ENCODE measurements at regions not wholly inside any gene's neighbourhood (a gene's known extent, or its start where the extent isn't known, plus 50 kb on each side); places are given as distances from the start of the nearest gene placed in this dataset.

- no peak overlapping the region for H3K9ac ChIP-seq (ENCODE audit: low read length)
- H2BK15ac ChIP-seq (ENCODE audit: low read depth, poor library complexity, severe bottlenecking) = no peak overlapping the region
- H2AK5ac ChIP-seq (ENCODE audit: low read length, severe bottlenecking) = no peak overlapping the region
- H3K4me3 ChIP-seq (ENCODE audit: insufficient read depth in 1 of 2, low read depth in 1 of 2, low read length in 2 of 2) = no peak overlapping the region
- H3K14ac ChIP-seq (ENCODE audit: low read length in 2 of 2) = no peak overlapping the region
- no peak overlapping the region for H2BK12ac ChIP-seq (ENCODE audit: low read length in 2 of 2)
- no peak overlapping the region for H3K27ac ChIP-seq (ENCODE audit: low read length, poor library complexity, severe bottlenecking)
- H3K9me3 ChIP-seq (ENCODE audit: control insufficient read depth, low read length) = peaks cover 3% of the 10 kb centered on the region
- no peak overlapping the region for H3K4me2 ChIP-seq (ENCODE audit: low read length, poor library complexity, severe bottlenecking)
- no peak overlapping the region for H2BK5ac ChIP-seq (ENCODE audit: low read depth, low read length, poor library complexity, severe bottlenecking)
- no peak overlapping the region for H2AFZ ChIP-seq (ENCODE audit: low read depth, low read length)
- no peaks in the 10 kb centered on the region for H3K79me1 ChIP-seq (replicated peaks; ENCODE audit: low read length, poor library complexity, severe bottlenecking)
- H3K18ac ChIP-seq (ENCODE audit: low read depth in 1 of 2, low read length in 2 of 2) = no peak overlapping the region
- H4K91ac ChIP-seq (ENCODE audit: low read length) = no peak overlapping the region
- peaks cover 74 to 98% of the 10 kb centered on the region in 2 experiments for H3K27me3 ChIP-seq (ENCODE audit: control insufficient read depth in 1 of 2, insufficient read depth in 1 of 2, low read length in 2 of 2)
- no peak overlapping the region for H3K4ac ChIP-seq (ENCODE audit: low read depth in 1 of 2, low read length in 2 of 2)
- no peaks in the 10 kb centered on the region for H3K4me1 ChIP-seq (ENCODE audit: control insufficient read depth, insufficient read depth, low read depth, low read length)
- no peak overlapping the region for H2BK120ac ChIP-seq (ENCODE audit: low read depth, low read length)
- no peaks in the 10 kb centered on the region for H3K36me3 ChIP-seq (ENCODE audit: control insufficient read depth in 1 of 2, insufficient read depth in 2 of 2, low read depth in 1 of 2, low read length in 2 of 2)
- no peak for DNase-seq
- no peak overlapping the region for H3K23ac ChIP-seq (ENCODE audit: low read length in 2 of 2)
- no peak overlapping the region for H4K8ac ChIP-seq (ENCODE audit: low read length)
These were observed 59.6 kb upstream of the SIX3 start for GRCh38 chr2:44881856-44882255.

GRCh38 chr2:44883356-44883755, 58.1 kb upstream of the SIX3 start:
- H3K4me3 ChIP-seq (ENCODE audit: insufficient read depth in 1 of 2, low read depth in 1 of 2, low read length in 2 of 2) = no peak overlapping the region
- H3K79me1 ChIP-seq (replicated peaks; ENCODE audit: low read length, poor library complexity, severe bottlenecking) = no peaks in the 10 kb centered on the region
- no peak overlapping the region for H3K23ac ChIP-seq (ENCODE audit: low read length in 2 of 2)
- H2BK5ac ChIP-seq (ENCODE audit: low read depth, low read length, poor library complexity, severe bottlenecking) = no peak overlapping the region
- H3K4me2 ChIP-seq (ENCODE audit: low read length, poor library complexity, severe bottlenecking) = no peak overlapping the region
- 88% methylated on average over 4 of the region's 4 CpGs for WGBS
- H3K36me3 ChIP-seq (ENCODE audit: control insufficient read depth in 1 of 2, insufficient read depth in 2 of 2, low read depth in 1 of 2, low read length in 2 of 2) = no peaks in the 10 kb centered on the region
- no peak overlapping the region for H2BK15ac ChIP-seq (ENCODE audit: low read depth, poor library complexity, severe bottlenecking)
- DNase-seq = no peak
- H2AFZ ChIP-seq (ENCODE audit: low read depth, low read length) = no peak overlapping the region
- H3K4ac ChIP-seq (ENCODE audit: low read depth in 1 of 2, low read length in 2 of 2) = no peak overlapping the region
- no peaks in the 10 kb centered on the region for H3K4me1 ChIP-seq (ENCODE audit: control insufficient read depth, insufficient read depth, low read depth, low read length)
- H3K27ac ChIP-seq (ENCODE audit: low read length, poor library complexity, severe bottlenecking) = no peak overlapping the region
- no peak overlapping the region for H2BK120ac ChIP-seq (ENCODE audit: low read depth, low read length)
- no peak overlapping the region for H3K9ac ChIP-seq (ENCODE audit: low read length)
- no peak overlapping the region for H2BK12ac ChIP-seq (ENCODE audit: low read length in 2 of 2)
- peaks cover 81 to 91% of the 10 kb centered on the region in 2 experiments for H3K27me3 ChIP-seq (ENCODE audit: control insufficient read depth in 1 of 2, insufficient read depth in 1 of 2, low read length in 2 of 2)
- no peak overlapping the region for H4K8ac ChIP-seq (ENCODE audit: low read length)
- no peak overlapping the region for H3K18ac ChIP-seq (ENCODE audit: low read depth in 1 of 2, low read length in 2 of 2)
- no peak overlapping the region for H3K14ac ChIP-seq (ENCODE audit: low read length in 2 of 2)
- H4K91ac ChIP-seq (ENCODE audit: low read length) = no peak overlapping the region
- no peak overlapping the region for H2AK5ac ChIP-seq (ENCODE audit: low read length, severe bottlenecking)
- H3K9me3 ChIP-seq (ENCODE audit: control insufficient read depth, low read length) = peaks cover 3% of the 10 kb centered on the region

- Histone ChIP-seq H2BK12ac (ENCODE audit: low read length in 2 of 2) (no peak overlapping the region), H2AK5ac (ENCODE audit: low read length, severe bottlenecking) (no peak overlapping the region), H3K4me3 (ENCODE audit: insufficient read depth in 1 of 2, low read depth in 1 of 2, low read length in 2 of 2) (no peak overlapping the region), H3K9me3 (ENCODE audit: control insufficient read depth, low read length) (peaks cover 3% of the 10 kb centered on the region), H4K8ac (ENCODE audit: low read length) (no peak overlapping the region), H2BK15ac (ENCODE audit: low read depth, poor library complexity, severe bottlenecking) (no peak overlapping the region), H3K4ac (ENCODE audit: low read depth in 1 of 2, low read length in 2 of 2) (no peak overlapping the region), H3K27ac (ENCODE audit: low read length, poor library complexity, severe bottlenecking) (no peak overlapping the region), H3K79me1 (replicated peaks; ENCODE audit: low read length, poor library complexity, severe bottlenecking) (no peaks in the 10 kb centered on the region), H2BK5ac (ENCODE audit: low read depth, low read length, poor library complexity, severe bottlenecking) (no peak overlapping the region), H3K27me3 (ENCODE audit: control insufficient read depth in 1 of 2, insufficient read depth in 1 of 2, low read length in 2 of 2) (peaks cover 78 to 87% of the 10 kb centered on the region in 2 experiments), H3K23ac (ENCODE audit: low read length in 2 of 2) (no peak overlapping the region), H3K36me3 (ENCODE audit: control insufficient read depth in 1 of 2, insufficient read depth in 2 of 2, low read depth in 1 of 2, low read length in 2 of 2) (no peaks in the 10 kb centered on the region), H4K91ac (ENCODE audit: low read length) (no peak overlapping the region), H3K4me1 (ENCODE audit: control insufficient read depth, insufficient read depth, low read depth, low read length) (no peaks in the 10 kb centered on the region), H2BK120ac (ENCODE audit: low read depth, low read length) (no peak overlapping the region), H3K18ac (ENCODE audit: low read depth in 1 of 2, low read length in 2 of 2) (no peak overlapping the region), H3K14ac (ENCODE audit: low read length in 2 of 2) (no peak overlapping the region), H3K4me2 (ENCODE audit: low read length, poor library complexity, severe bottlenecking) (no peak overlapping the region), H2AFZ (ENCODE audit: low read depth, low read length) (no peak overlapping the region), H3K9ac (ENCODE audit: low read length) (no peak overlapping the region)
- no peak for DNase-seq
- WGBS = 77% methylated on average over 2 of the region's 3 CpGs
These were observed 57.3 kb upstream of the SIX3 start for GRCh38 chr2:44884231-44884630.

GRCh38 chr2:44884677-44885076, 56.8 kb upstream of the SIX3 start:
- no peak overlapping the region for H3K27ac ChIP-seq (ENCODE audit: low read length, poor library complexity, severe bottlenecking)
- H3K23ac ChIP-seq (ENCODE audit: low read length in 2 of 2) = no peak overlapping the region
- no peaks in the 10 kb centered on the region for H3K79me1 ChIP-seq (replicated peaks; ENCODE audit: low read length, poor library complexity, severe bottlenecking)
- no peak overlapping the region for H2AFZ ChIP-seq (ENCODE audit: low read depth, low read length)
- H2BK5ac ChIP-seq (ENCODE audit: low read depth, low read length, poor library complexity, severe bottlenecking) = no peak overlapping the region
- H3K9ac ChIP-seq (ENCODE audit: low read length) = no peak overlapping the region
- H2AK5ac ChIP-seq (ENCODE audit: low read length, severe bottlenecking) = no peak overlapping the region
- no peak for DNase-seq
- no peaks in the 10 kb centered on the region for H3K36me3 ChIP-seq (ENCODE audit: control insufficient read depth in 1 of 2, insufficient read depth in 2 of 2, low read depth in 1 of 2, low read length in 2 of 2)
- H4K91ac ChIP-seq (ENCODE audit: low read length) = no peak overlapping the region
- H3K4me2 ChIP-seq (ENCODE audit: low read length, poor library complexity, severe bottlenecking) = no peak overlapping the region
- peaks cover 4% of the 10 kb centered on the region for H3K9me3 ChIP-seq (ENCODE audit: control insufficient read depth, low read length)
- no peak overlapping the region for H2BK120ac ChIP-seq (ENCODE audit: low read depth, low read length)
- H3K4ac ChIP-seq (ENCODE audit: low read depth in 1 of 2, low read length in 2 of 2) = no peak overlapping the region
- WGBS = 87% methylated on average over 3 of the region's 3 CpGs
- no peaks in the 10 kb centered on the region for H3K4me1 ChIP-seq (ENCODE audit: control insufficient read depth, insufficient read depth, low read depth, low read length)
- H3K4me3 ChIP-seq (ENCODE audit: insufficient read depth in 1 of 2, low read depth in 1 of 2, low read length in 2 of 2) = no peak overlapping the region
- no peak overlapping the region for H2BK15ac ChIP-seq (ENCODE audit: low read depth, poor library complexity, severe bottlenecking)
- H3K14ac ChIP-seq (ENCODE audit: low read length in 2 of 2) = no peak overlapping the region
- H4K8ac ChIP-seq (ENCODE audit: low read length) = no peak overlapping the region
- no peak overlapping the region for H2BK12ac ChIP-seq (ENCODE audit: low read length in 2 of 2)
- H3K18ac ChIP-seq (ENCODE audit: low read depth in 1 of 2, low read length in 2 of 2) = no peak overlapping the region
- peaks cover 75 to 83% of the 10 kb centered on the region in 2 experiments for H3K27me3 ChIP-seq (ENCODE audit: control insufficient read depth in 1 of 2, insufficient read depth in 1 of 2, low read length in 2 of 2)
